Transverse colon (tissue), 4 donors: ENCODE measurements at regions not wholly inside any gene's neighbourhood (a gene's known extent, or its start where the extent isn't known, plus 50 kb on each side); places are given as distances from the start of the nearest gene placed in this dataset.

ENCODE experiments used
- CTCF ChIP-seq, 5 experiments: fragments of 200-600 bp in 3 of 5; fragments of 450-650 bp in 2 of 5; sonication (generic) in 3 of 5; IDR thresholded peaks; 1 replicate in 2 of 5; 2 replicates in 3 of 5; pipeline ENCODE4 v1.5.1; 2016 to 2017; ENCODE audit warnings: antibody characterized with exemption in 5 of 5, inconsistent platforms in 3 of 5, mild to moderate bottlenecking in 2 of 5, moderate library complexity in 1 of 5
- POLR2A ChIP-seq: fragments of 450-650 bp; IDR thresholded peaks from one replicate; pipeline ENCODE4 v1.6.1; 2016; ENCODE audit warnings: antibody characterized with exemption, mild to moderate bottlenecking, moderate library complexity
- POLR2AphosphoS5 ChIP-seq, 3 donors: sonication (generic); formaldehyde crosslinking; IDR thresholded peaks; one replicate each; pipeline ENCODE4 v1.6.1; 2016; ENCODE audit warnings: antibody characterized with exemption in 3 of 3

GRCh38 chr22:26957176-26957575 is 299.8 kb downstream of the MIAT start:
- TF ChIP-seq CTCF (IDR thresholded peaks at IDR 0.05) (no peak), POLR2AphosphoS5 (IDR thresholded peaks at IDR 0.05) (no peak), POLR2A (no peak)
